GM18498 (cell line): ENCODE measurements at regions not wholly inside any gene's neighbourhood (a gene's known extent, or its start where the extent isn't known, plus 50 kb on each side); places are given as distances from the start of the nearest gene placed in this dataset.
A peak's percentile ranks its signal among the peaks of the same experiment; 100 is the strongest.

Experiments used
- ATAC-seq: cut with Tn5 transposase; IDR thresholded peaks from one replicate; pipeline ENCODE4 v1.9.1; 2021; ENCODE audit warnings: mild to moderate bottlenecking, moderate library complexity; ENCODE audit not compliant: unreplicated experiment

- ATAC-seq: no peak
Observed at GRCh38 chr2:211055438-211055837, 499.0 kb downstream of the CPS1 start.

- ATAC-seq: no peak
Observed at GRCh38 chr2:211061612-211062296, 505.4 kb downstream of the CPS1 start.

- no peak for ATAC-seq
Observed at GRCh38 chr2:211062297-211062612, 505.9 kb downstream of the CPS1 start.

GRCh38 chr2:211067029-211067428, 510.6 kb downstream of the CPS1 start:
- ATAC-seq: no peak

- ATAC-seq: no peak
Observed at GRCh38 chr2:211068108-211068780, 511.8 kb downstream of the CPS1 start.

- ATAC-seq: no peak
Observed at GRCh38 chr2:211070547-211070946, 514.1 kb downstream of the CPS1 start.

GRCh38 chr2:211077216-211077767, 520.9 kb downstream of the CPS1 start:
- no peak for ATAC-seq

- ATAC-seq: no peak
Observed at GRCh38 chr2:211084352-211084751, 528.0 kb downstream of the CPS1 start.

- ATAC-seq: peak; percentile 62
Observed at GRCh38 chr2:211085056-211085680, 528.8 kb downstream of the CPS1 start.

- no peak for ATAC-seq
Observed at GRCh38 chr2:211086049-211086448, 529.6 kb downstream of the CPS1 start.

- no peak for ATAC-seq
Observed at GRCh38 chr2:211089127-211089526, 532.7 kb downstream of the CPS1 start.

- no peak for ATAC-seq
Observed at GRCh38 chr2:211093743-211094303, 537.4 kb downstream of the CPS1 start.

- ATAC-seq: no peak
Observed at GRCh38 chr2:211103989-211104388, 547.6 kb downstream of the CPS1 start.

- no peak for ATAC-seq
Observed at GRCh38 chr2:211113334-211114175, 557.2 kb downstream of the CPS1 start.

- no peak for ATAC-seq
Observed at GRCh38 chr2:211114826-211115455, 558.5 kb downstream of the CPS1 start.

- ATAC-seq: no peak
Observed at GRCh38 chr2:211117026-211117425, 560.6 kb downstream of the CPS1 start.

GRCh38 chr2:211126256-211126655, 569.9 kb downstream of the CPS1 start:
- ATAC-seq: no peak

- no peak for ATAC-seq
Observed at GRCh38 chr2:211127501-211127900, 571.1 kb downstream of the CPS1 start.

GRCh38 chr2:211128287-211128686, 571.9 kb downstream of the CPS1 start:
- ATAC-seq: no peak

- no peak for ATAC-seq
Observed at GRCh38 chr2:211129798-211130197, 573.4 kb downstream of the CPS1 start.
